ENCODE measurements at regions not wholly inside any gene's neighbourhood (a gene's known extent, or its start where the extent isn't known, plus 50 kb on each side); places are given as distances from the start of the nearest gene placed in this dataset.

DNA sequence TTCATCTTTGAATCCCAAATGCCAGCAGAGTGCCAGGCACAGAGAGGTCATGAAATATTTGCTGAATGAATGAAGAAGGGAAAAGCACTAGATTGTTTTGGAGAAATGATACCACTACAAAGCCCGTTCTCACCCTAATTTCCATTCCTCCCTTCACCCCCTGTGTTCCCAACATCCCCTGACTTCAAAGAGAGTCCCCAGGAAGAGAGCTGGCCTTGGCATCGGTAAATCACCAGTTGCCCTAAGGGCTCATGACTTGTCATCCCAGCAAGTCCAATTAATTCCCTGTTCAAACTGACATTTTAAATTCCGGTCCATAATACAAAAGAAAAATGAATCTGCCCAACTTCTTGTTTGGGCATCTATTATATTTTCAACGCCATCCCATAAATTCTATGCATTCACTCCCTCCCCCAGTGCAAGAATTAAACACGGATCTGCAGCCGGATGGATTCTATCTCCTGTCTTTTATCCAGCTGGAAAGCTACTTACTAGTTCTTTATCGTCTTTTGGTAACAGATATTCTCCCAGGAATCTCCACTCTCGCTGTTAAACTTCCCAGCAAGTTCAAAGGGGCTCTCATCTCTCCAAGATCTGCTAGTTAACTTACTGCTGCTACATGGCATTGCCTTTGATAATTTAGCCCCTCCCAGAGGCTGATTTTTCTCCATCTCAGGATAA is 63.9 kb upstream of the TSC22D2 start:
- Histone ChIP-seq H3K79me1 (ENCODE audit: low read depth in 1 of 2, low read length in 2 of 2) (no peaks in the 10 kb centered on the region), H2BK20ac (ENCODE audit: low read depth, low read length) (no peak overlapping the region), H2AK9ac (replicated peaks; ENCODE audit: low read depth, low read length, poor library complexity) (no peak overlapping the region), H2BK120ac (ENCODE audit: low read depth, low read length) (no peak overlapping the region), H2BK15ac (ENCODE audit: low read depth, low read length) (no peak overlapping the region), H3K56ac (ENCODE audit: extremely low read depth, insufficient read depth, low read length) (no peak overlapping the region), H3K27ac (ENCODE audit: insufficient read depth, low read length) (no peak overlapping the region), H3K9me3 (ENCODE audit: control insufficient read depth, insufficient read depth, low read length) (no peaks in the 10 kb centered on the region), H4K91ac (ENCODE audit: insufficient read depth, low read depth, low read length) (no peak overlapping the region), H3K4me1 (ENCODE audit: control insufficient read depth, insufficient read depth, low read length) (peaks cover 14% of the 10 kb centered on the region; the same call in 1 of the 2 replicates), H4K8ac (ENCODE audit: low read depth in 2 of 2, low read length in 2 of 2) (no peak overlapping the region), H2AK5ac (ENCODE audit: low read depth, low read length) (no peak overlapping the region), H3K27me3 (ENCODE audit: control insufficient read depth, insufficient read depth, low read length) (no peaks in the 10 kb centered on the region), H4K20me1 (ENCODE audit: insufficient read depth, low read length) (no peaks in the 10 kb centered on the region), H3K4ac (ENCODE audit: low read depth, low read length) (no peak overlapping the region), H3K4me3 (ENCODE audit: insufficient read depth, low read depth, low read length) (no peak overlapping the region), H3K36me3 (ENCODE audit: control insufficient read depth, insufficient read depth, low read length) (no peaks in the 10 kb centered on the region), H2AFZ (replicated peaks; ENCODE audit: low read length, poor library complexity) (no peak overlapping the region), H3K23ac (ENCODE audit: low read depth, low read length) (0 out of 2 replicates have a peak overlapping the region, but pooled peaks have one; percentile 7), H3K14ac (replicated peaks; ENCODE audit: low read depth, low read length) (no peak overlapping the region), H3K9me1 (ENCODE audit: insufficient read depth, low read length) (no peaks in the 10 kb centered on the region; the same call in 1 of the 2 replicates), H4K5ac (ENCODE audit: low read depth, low read length) (no peak overlapping the region), H3K4me2 (ENCODE audit: low read depth, low read length) (no peak overlapping the region), H3K18ac (ENCODE audit: low read depth, low read length) (no peak overlapping the region), H2BK5ac (ENCODE audit: low read depth, low read length, poor library complexity, severe bottlenecking) (no peak overlapping the region), H3K9ac (ENCODE audit: low read depth, low read length) (no peak overlapping the region)
- no peak for TF ChIP-seq POLR2A (IDR thresholded peaks at IDR 0.05; ENCODE audit: low read depth, low read length)
- TF ChIP-seq RAD21 (IDR thresholded peaks at IDR 0.05; ENCODE audit: low read length): no peak
- TF ChIP-seq MAZ (IDR thresholded peaks at IDR 0.05; ENCODE audit: borderline replicate concordance, low read depth, low read length): no peak
- no peak for TF ChIP-seq MAFK (IDR thresholded peaks at IDR 0.05; ENCODE audit: low read depth, low read length)
- TF ChIP-seq, protein P1, sequence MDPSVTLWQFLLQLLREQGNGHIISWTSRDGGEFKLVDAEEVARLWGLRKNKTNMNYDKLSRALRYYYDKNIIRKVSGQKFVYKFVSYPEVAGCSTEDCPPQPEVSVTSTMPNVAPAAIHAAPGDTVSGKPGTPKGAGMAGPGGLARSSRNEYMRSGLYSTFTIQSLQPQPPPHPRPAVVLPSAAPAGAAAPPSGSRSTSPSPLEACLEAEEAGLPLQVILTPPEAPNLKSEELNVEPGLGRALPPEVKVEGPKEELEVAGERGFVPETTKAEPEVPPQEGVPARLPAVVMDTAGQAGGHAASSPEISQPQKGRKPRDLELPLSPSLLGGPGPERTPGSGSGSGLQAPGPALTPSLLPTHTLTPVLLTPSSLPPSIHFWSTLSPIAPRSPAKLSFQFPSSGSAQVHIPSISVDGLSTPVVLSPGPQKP (IDR thresholded peaks at IDR 0.05; ENCODE audit: borderline replicate concordance, low read depth, low read length): no peak
- TF ChIP-seq RFX5 (IDR thresholded peaks at IDR 0.05; ENCODE audit: low read depth, low read length): no peak
- no peak for TF ChIP-seq CHD1 (IDR thresholded peaks at IDR 0.05; ENCODE audit: low read depth, low read length)
- TF ChIP-seq, protein P2, sequence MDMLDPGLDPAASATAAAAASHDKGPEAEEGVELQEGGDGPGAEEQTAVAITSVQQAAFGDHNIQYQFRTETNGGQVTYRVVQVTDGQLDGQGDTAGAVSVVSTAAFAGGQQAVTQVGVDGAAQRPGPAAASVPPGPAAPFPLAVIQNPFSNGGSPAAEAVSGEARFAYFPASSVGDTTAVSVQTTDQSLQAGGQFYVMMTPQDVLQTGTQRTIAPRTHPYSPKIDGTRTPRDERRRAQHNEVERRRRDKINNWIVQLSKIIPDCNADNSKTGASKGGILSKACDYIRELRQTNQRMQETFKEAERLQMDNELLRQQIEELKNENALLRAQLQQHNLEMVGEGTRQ (IDR thresholded peaks at IDR 0.05; ENCODE audit: low read depth, low read length): no peak
- TF ChIP-seq BHLHE40 (IDR thresholded peaks at IDR 0.05; ENCODE audit: low read depth, low read length): no peak
- no peak for TF ChIP-seq NFE2L2 (IDR thresholded peaks at IDR 0.05; ENCODE audit: low read depth, low read length)
- no peak for TF ChIP-seq FOS (IDR thresholded peaks at IDR 0.05; ENCODE audit: low read depth, low read length)
- no peak for TF ChIP-seq RCOR1 (IDR thresholded peaks at IDR 0.05; ENCODE audit: insufficient replicate concordance, low read length)
- TF ChIP-seq MXI1 (IDR thresholded peaks at IDR 0.05; ENCODE audit: borderline replicate concordance, low read depth, low read length): no peak
- TF ChIP-seq SMC3 (IDR thresholded peaks at IDR 0.05; ENCODE audit: low read depth, low read length): no peak
- no peak for TF ChIP-seq CEBPB (IDR thresholded peaks at IDR 0.05; ENCODE audit: low read depth, low read length)
- no peak for DNase-seq
- POLR2A ChIA-PET (ENCODE audit: unreplicated experiment): no interaction called here
- CTCF ChIA-PET: no interaction called here
- intact Hi-C loops (cut with micrococcal nuclease): no loop called here
- in situ Hi-C loops (cut with MboI; ENCODE audit: low sequenced_read_pairs): no loop called here
- ATAC-seq (ENCODE audit: low read depth): no peak
- dilution Hi-C loops (cut with HindIII; ENCODE audit: low sequenced_read_pairs, unreplicated experiment): no loop called here
- BruUV-seq (replicated peaks): no TSS peak
- 66% methylated on average over 4 of the region's 8 CpGs; no CpG with 5 or more reads in 1 of the 2 experiments for WGBS, 2 experiments (ENCODE audit: extremely low coverage in 2 of 2, insufficient read length in 1 of 2)

Measured in IMR-90 (cell line).